ENCODE measurements at regions not wholly inside any gene's neighbourhood (a gene's known extent, or its start where the extent isn't known, plus 50 kb on each side); places are given as distances from the start of the nearest gene placed in this dataset.

- TF ChIP-seq EZH2 (IDR thresholded peaks at IDR 0.05; ENCODE audit: insufficient read depth, poor library complexity, severe bottlenecking) = no peak
- no peak for TF ChIP-seq EZH2phosphoT487 (IDR thresholded peaks at IDR 0.05; ENCODE audit: insufficient read depth, low read depth)
These were observed 832.4 kb downstream of the STIM2 start for GRCh38 chr4:27692868-27693634.
